BLaER1 (cell line): ENCODE measurements at regions not wholly inside any gene's neighbourhood (a gene's known extent, or its start where the extent isn't known, plus 50 kb on each side); places are given as distances from the start of the nearest gene placed in this dataset.

Experiments used
- H3K27ac ChIP-seq: shearing (Covaris generic); formaldehyde crosslinking; 2 replicates; pipeline ENCODE4 v1.8.1; 2022
- H3K27me3 ChIP-seq: shearing (Covaris generic); formaldehyde crosslinking; 2 replicates; pipeline ENCODE4 v1.8.1; 2022
- H3K36me3 ChIP-seq: shearing (Covaris generic); formaldehyde crosslinking; 2 replicates; pipeline ENCODE4 v1.8.1; 2022
- H3K4me1 ChIP-seq: shearing (Covaris generic); formaldehyde crosslinking; 2 replicates; pipeline ENCODE4 v1.8.1; 2022
- H3K4me2 ChIP-seq: shearing (Covaris generic); formaldehyde crosslinking; 2 replicates; pipeline ENCODE4 v1.8.1; 2022
- H3K4me3 ChIP-seq: shearing (Covaris generic); formaldehyde crosslinking; 2 replicates; pipeline ENCODE4 v1.8.1; 2022
- H3K9ac ChIP-seq: shearing (Covaris generic); formaldehyde crosslinking; 2 replicates; pipeline ENCODE4 v1.8.1; 2022
- H3K9me3 ChIP-seq: shearing (Covaris generic); formaldehyde crosslinking; 2 replicates; pipeline ENCODE4 v1.8.1; 2022
- H4K20me1 ChIP-seq: shearing (Covaris generic); formaldehyde crosslinking; 2 replicates; pipeline ENCODE4 v1.8.1; 2022
- Cebpa-rat ChIP-seq: shearing (Covaris generic); IDR thresholded peaks from 2 replicates; pipeline ENCODE4 v1.8.1; 2022

- Histone ChIP-seq H4K20me1 (no peaks in the 10 kb centered on the region), H3K9ac (no peak overlapping the region), H3K36me3 (no peaks in the 10 kb centered on the region), H3K9me3 (no peaks in the 10 kb centered on the region), H3K27me3 (no peaks in the 10 kb centered on the region), H3K4me1 (no peaks in the 10 kb centered on the region), H3K4me3 (no peak overlapping the region), H3K27ac (no peak overlapping the region), H3K4me2 (no peak overlapping the region)
- no peak for TF ChIP-seq Cebpa-rat
These were observed 224.5 kb downstream of the B3GLCT start for GRCh38 chr13:31424130-31424729.

- no peak overlapping the region for H3K4me2 ChIP-seq
- no peaks in the 10 kb centered on the region for H3K27me3 ChIP-seq
- no peaks in the 10 kb centered on the region for H4K20me1 ChIP-seq
- H3K9ac ChIP-seq, result no peak overlapping the region
- H3K4me1 ChIP-seq, result no peaks in the 10 kb centered on the region
- H3K4me3 ChIP-seq, result no peak overlapping the region
- no peak for TF ChIP-seq Cebpa-rat
- H3K27ac ChIP-seq, result no peak overlapping the region
- no peaks in the 10 kb centered on the region for H3K36me3 ChIP-seq
- no peaks in the 10 kb centered on the region for H3K9me3 ChIP-seq
These were observed 226.6 kb downstream of the B3GLCT start for GRCh38 chr13:31426395-31426794.

- no peak overlapping the region for H3K9ac ChIP-seq
- no peaks in the 10 kb centered on the region for H4K20me1 ChIP-seq
- no peaks in the 10 kb centered on the region for H3K4me1 ChIP-seq
- no peak overlapping the region for H3K4me3 ChIP-seq
- TF ChIP-seq Cebpa-rat, result no peak
- H3K36me3 ChIP-seq, result no peaks in the 10 kb centered on the region
- H3K27ac ChIP-seq, result no peak overlapping the region
- H3K9me3 ChIP-seq, result no peaks in the 10 kb centered on the region
- H3K27me3 ChIP-seq, result no peaks in the 10 kb centered on the region
- no peak overlapping the region for H3K4me2 ChIP-seq
These were observed 227.7 kb downstream of the B3GLCT start for GRCh38 chr13:31427151-31428100.

DNA sequence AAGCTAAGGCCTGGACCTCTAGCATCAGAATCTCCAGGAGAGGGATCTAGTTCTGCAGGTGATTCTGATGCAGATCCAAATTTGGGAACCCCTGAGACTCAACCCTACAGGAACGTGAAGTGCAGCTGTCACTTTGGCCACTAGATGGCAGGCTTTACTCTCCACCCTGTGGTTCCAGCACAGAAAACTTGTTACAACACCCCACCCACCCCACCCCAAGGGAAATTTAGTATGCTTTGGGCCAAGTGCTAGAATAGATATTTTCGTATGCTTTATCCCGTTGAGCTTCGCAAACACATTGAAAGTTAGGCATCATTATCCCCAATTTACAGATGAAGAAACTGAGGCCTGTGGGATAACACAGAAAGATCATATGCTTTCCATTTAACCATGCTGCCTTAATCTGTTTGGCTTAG lies 232.0 kb downstream of the B3GLCT start:
- Histone ChIP-seq H3K4me1 (no peaks in the 10 kb centered on the region), H3K4me3 (no peak overlapping the region), H3K9me3 (no peaks in the 10 kb centered on the region), H4K20me1 (no peaks in the 10 kb centered on the region), H3K36me3 (no peaks in the 10 kb centered on the region), H3K9ac (no peak overlapping the region), H3K4me2 (no peak overlapping the region), H3K27ac (no peak overlapping the region), H3K27me3 (no peaks in the 10 kb centered on the region)
- TF ChIP-seq Cebpa-rat, result no peak

- H4K20me1 ChIP-seq, result no peaks in the 10 kb centered on the region
- H3K27me3 ChIP-seq, result no peaks in the 10 kb centered on the region
- no peak overlapping the region for H3K4me2 ChIP-seq
- H3K4me3 ChIP-seq, result no peak overlapping the region
- H3K9me3 ChIP-seq, result no peaks in the 10 kb centered on the region
- H3K9ac ChIP-seq, result no peak overlapping the region
- TF ChIP-seq Cebpa-rat, result no peak
- H3K4me1 ChIP-seq, result no peaks in the 10 kb centered on the region
- no peaks in the 10 kb centered on the region for H3K36me3 ChIP-seq
- H3K27ac ChIP-seq, result no peak overlapping the region
These were observed 233.4 kb downstream of the B3GLCT start for GRCh38 chr13:31433207-31433606.

DNA sequence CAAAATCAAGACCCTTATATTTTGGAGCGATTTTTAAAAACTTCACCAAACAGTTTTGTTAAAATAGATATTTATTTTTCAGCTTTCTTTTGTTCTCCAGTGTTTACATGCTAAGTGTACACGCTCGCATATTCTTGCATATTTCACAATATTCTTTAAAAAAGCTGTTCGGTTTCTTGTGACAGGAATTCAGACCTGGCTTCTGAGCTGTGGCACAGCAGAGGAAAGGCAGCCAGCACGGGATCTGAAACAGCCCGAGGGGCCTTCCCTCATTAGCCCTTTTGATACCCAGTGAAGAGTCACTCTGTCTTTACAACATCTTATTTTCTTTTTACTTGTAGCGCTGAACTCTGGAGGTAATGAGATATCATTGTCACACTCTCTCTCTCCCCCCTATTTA lies 234.0 kb downstream of the B3GLCT start:
- H4K20me1 ChIP-seq, result no peaks in the 10 kb centered on the region
- H3K9me3 ChIP-seq, result no peaks in the 10 kb centered on the region
- TF ChIP-seq Cebpa-rat, result no peak
- no peaks in the 10 kb centered on the region for H3K4me1 ChIP-seq
- H3K9ac ChIP-seq, result no peak overlapping the region
- H3K4me2 ChIP-seq, result no peak overlapping the region
- H3K27me3 ChIP-seq, result no peaks in the 10 kb centered on the region
- H3K4me3 ChIP-seq, result no peak overlapping the region
- H3K27ac ChIP-seq, result no peak overlapping the region
- H3K36me3 ChIP-seq, result no peaks in the 10 kb centered on the region

DNA sequence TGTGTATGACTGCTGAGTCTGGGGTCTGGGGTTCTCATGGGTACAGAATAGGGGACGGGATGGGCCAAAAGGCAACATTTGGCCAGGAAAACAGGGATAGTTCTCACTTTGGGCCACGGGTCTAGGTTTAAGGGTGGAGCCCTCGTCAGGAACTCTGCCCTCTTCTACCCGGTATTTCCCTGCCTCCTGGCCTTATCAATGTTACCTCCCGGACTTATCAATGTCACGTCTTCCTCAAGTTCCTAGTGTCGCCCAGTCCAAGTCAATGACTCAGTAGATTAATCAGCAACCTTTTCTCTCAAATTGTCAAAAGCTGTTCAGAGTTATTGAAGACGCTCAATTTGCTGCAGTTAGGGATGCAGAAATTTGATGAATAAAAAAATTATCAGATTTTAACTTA lies 234.8 kb downstream of the B3GLCT start:
- no peaks in the 10 kb centered on the region for H3K27me3 ChIP-seq
- H3K4me2 ChIP-seq, result no peak overlapping the region
- no peaks in the 10 kb centered on the region for H3K4me1 ChIP-seq
- no peak for TF ChIP-seq Cebpa-rat
- no peaks in the 10 kb centered on the region for H3K9me3 ChIP-seq
- H3K4me3 ChIP-seq, result no peak overlapping the region
- H3K36me3 ChIP-seq, result no peaks in the 10 kb centered on the region
- H3K9ac ChIP-seq, result no peak overlapping the region
- H4K20me1 ChIP-seq, result no peaks in the 10 kb centered on the region
- H3K27ac ChIP-seq, result no peak overlapping the region

DNA sequence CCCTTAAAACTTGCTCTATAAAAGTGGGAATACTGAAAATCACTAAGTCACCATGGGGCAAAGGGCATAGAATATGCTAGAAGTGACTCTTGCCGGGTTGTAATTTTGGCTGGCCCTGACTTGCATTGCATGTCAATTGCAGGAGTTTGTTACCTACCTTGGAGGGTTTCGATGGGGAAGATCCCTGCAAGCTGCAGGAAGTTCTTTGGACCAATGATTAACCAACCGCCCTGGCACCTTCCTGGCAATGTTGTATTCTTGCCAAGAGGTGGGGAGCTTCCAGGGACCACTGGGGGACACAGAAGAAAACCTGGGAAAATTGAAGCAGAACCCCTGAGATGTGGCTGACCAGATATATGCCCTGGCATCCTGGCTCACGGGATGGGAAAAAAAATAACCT lies 235.8 kb downstream of the B3GLCT start:
- no peaks in the 10 kb centered on the region for H4K20me1 ChIP-seq
- H3K27me3 ChIP-seq, result no peaks in the 10 kb centered on the region
- H3K4me1 ChIP-seq, result no peaks in the 10 kb centered on the region
- H3K36me3 ChIP-seq, result no peaks in the 10 kb centered on the region
- no peak overlapping the region for H3K9ac ChIP-seq
- no peak for TF ChIP-seq Cebpa-rat
- no peak overlapping the region for H3K4me3 ChIP-seq
- H3K9me3 ChIP-seq, result no peaks in the 10 kb centered on the region
- no peak overlapping the region for H3K27ac ChIP-seq
- H3K4me2 ChIP-seq, result no peak overlapping the region

DNA sequence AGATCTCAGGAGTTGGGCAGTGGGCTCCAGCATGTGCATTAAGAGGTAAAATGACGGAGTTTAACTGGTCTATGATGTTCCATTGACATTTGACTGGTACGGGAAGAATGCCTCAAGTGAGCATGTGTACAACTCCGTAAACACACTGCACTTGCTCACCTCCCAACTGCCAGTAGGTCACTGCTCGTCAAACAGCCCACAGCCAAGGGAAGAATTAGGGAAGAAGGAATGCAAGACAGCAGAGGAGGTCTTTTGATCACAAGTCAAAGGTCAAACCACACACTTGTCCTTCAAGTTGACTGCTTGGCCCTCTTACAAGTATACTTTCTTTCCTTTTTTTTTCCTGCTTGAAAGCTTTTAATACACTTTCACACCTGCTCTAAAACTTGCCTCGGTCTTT lies 236.7 kb downstream of the B3GLCT start:
- no peak for TF ChIP-seq Cebpa-rat
- Histone ChIP-seq H3K9me3 (no peaks in the 10 kb centered on the region), H3K27me3 (no peaks in the 10 kb centered on the region)

GRCh38 chr13:31437975-31438374 lies 238.2 kb downstream of the B3GLCT start:
- Histone ChIP-seq H4K20me1 (no peaks in the 10 kb centered on the region), H3K36me3 (no peaks in the 10 kb centered on the region), H3K27ac (no peak overlapping the region), H3K4me3 (no peak overlapping the region), H3K27me3 (no peaks in the 10 kb centered on the region), H3K9ac (no peak overlapping the region), H3K4me1 (no peaks in the 10 kb centered on the region), H3K9me3 (no peaks in the 10 kb centered on the region), H3K4me2 (no peak overlapping the region)
- TF ChIP-seq Cebpa-rat, result no peak

More for the DNA sequence above, 236.7 kb downstream of the B3GLCT start:
- Histone ChIP-seq H3K27ac (no peak overlapping the region), H3K4me3 (no peak overlapping the region), H4K20me1 (no peaks in the 10 kb centered on the region), H3K4me1 (no peaks in the 10 kb centered on the region), H3K4me2 (no peak overlapping the region), H3K36me3 (no peaks in the 10 kb centered on the region), H3K9ac (no peak overlapping the region)
